ENCODE measurements at regions not wholly inside any gene's neighbourhood (a gene's known extent, or its start where the extent isn't known, plus 50 kb on each side); places are given as distances from the start of the nearest gene placed in this dataset.

DNA sequence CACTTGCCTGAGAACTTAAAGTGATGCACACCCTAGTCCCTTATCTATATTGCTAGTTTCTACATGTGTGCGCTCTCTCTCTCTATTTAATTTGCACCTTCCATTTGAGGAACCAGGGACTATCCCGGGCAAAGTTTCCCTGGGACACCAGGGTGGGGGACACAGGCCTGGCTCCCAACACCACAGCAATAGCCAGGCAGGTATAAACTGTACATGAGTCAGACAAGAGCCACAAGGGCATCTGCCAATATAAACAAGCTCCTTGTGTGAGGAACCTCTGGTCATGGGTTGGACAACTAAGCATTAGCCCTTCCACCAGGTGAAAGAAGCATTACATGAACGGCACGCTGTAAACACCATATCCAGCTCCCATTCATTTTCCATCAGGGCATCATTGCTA is 455.5 kb downstream of the STIM2 start:
- Histone ChIP-seq H3K4me1 (ENCODE audit: control insufficient read depth, insufficient read depth, low read length) (no peaks in the 10 kb centered on the region), H3K27ac (ENCODE audit: low read length) (no peak overlapping the region), H3K27me3 (ENCODE audit: control insufficient read depth, insufficient read depth) (no peaks in the 10 kb centered on the region), H3K4me3 (ENCODE audit: low read length) (no peak overlapping the region), H3K9me3 (ENCODE audit: control insufficient read depth, low read length) (no peaks in the 10 kb centered on the region)
- intact Hi-C loops (cut with DNase I) = loop anchor here in 1 of 4 donors (10.0 kb wide), 1 partner anchor 261 kb away; no protein-coding TSS in a partner anchor
- DNase-seq (no peak), ATAC-seq (no peak)
- 70% methylated on average over 4 of the region's 4 CpGs for WGBS

DNA sequence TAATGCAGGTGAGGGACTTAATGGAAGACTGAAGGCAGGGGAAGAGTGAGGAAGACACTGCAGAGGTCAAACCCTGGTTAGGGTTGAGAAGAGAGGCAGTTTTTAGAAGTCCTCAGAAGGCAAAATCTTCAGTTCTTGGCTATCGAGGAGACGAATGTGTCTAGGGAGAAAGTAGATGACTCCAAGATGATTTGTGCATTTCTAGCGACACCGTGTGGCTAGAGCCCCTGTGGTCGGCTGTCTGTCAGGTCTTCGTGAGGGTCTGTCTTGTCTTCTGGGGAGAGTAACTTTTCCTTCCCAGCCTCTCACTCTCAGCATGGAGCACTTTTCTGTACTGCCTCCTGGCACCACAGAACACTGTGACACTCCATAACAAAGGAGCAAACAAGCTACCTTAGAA is 458.1 kb downstream of the STIM2 start:
- intact Hi-C loops (cut with DNase I) = loop anchor here in 1 of 4 donors (10.0 kb wide), 1 partner anchor 264 kb away; no protein-coding TSS in a partner anchor
- Histone ChIP-seq H3K27me3 (ENCODE audit: control insufficient read depth, insufficient read depth) (no peaks in the 10 kb centered on the region), H3K9me3 (ENCODE audit: control insufficient read depth, low read length) (no peaks in the 10 kb centered on the region), H3K4me3 (ENCODE audit: low read length) (no peak overlapping the region), H3K4me1 (ENCODE audit: control insufficient read depth, insufficient read depth, low read length) (no peaks in the 10 kb centered on the region), H3K27ac (ENCODE audit: low read length) (no peak overlapping the region)
- peak; percentile 36 to 38 for ATAC-seq
- WGBS = 16% methylated on average over 6 of the region's 6 CpGs
- peak in 2 of 3 donors; percentile 37 to 56 for DNase-seq

DNA sequence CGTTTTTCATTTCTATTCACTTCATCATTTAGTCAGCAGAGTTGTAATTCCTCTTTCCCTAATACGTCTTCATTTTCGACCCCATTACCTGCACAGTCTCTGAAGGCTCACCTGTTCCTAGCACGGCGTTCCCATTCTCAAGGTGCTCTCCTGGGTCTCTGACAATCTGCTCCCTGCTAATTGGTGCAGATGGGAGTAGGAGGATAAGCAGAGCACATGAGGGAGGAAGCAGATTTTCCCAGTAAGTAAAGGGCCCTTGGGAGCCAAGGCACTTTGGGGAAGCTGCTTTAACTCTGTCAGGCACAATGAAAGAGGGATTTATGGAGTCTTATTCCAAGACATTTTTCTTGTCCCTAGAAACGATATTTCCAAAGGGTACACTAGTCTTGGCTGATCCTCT is 466.4 kb downstream of the STIM2 start:
- DNase-seq (no peak), ATAC-seq (no peak)
- intact Hi-C loops (cut with DNase I) = no loop called here
- no peak overlapping the region for H3K27ac ChIP-seq (ENCODE audit: low read length)
- H3K4me1 ChIP-seq (ENCODE audit: control insufficient read depth, insufficient read depth, low read length) = no peaks in the 10 kb centered on the region
- 79% methylated on average over 6 of the region's 6 CpGs for WGBS
- H3K4me3 ChIP-seq (ENCODE audit: low read length) = no peak overlapping the region
- no peaks in the 10 kb centered on the region for H3K9me3 ChIP-seq (ENCODE audit: control insufficient read depth, low read length)
- H3K27me3 ChIP-seq (ENCODE audit: control insufficient read depth, insufficient read depth) = no peaks in the 10 kb centered on the region

DNA sequence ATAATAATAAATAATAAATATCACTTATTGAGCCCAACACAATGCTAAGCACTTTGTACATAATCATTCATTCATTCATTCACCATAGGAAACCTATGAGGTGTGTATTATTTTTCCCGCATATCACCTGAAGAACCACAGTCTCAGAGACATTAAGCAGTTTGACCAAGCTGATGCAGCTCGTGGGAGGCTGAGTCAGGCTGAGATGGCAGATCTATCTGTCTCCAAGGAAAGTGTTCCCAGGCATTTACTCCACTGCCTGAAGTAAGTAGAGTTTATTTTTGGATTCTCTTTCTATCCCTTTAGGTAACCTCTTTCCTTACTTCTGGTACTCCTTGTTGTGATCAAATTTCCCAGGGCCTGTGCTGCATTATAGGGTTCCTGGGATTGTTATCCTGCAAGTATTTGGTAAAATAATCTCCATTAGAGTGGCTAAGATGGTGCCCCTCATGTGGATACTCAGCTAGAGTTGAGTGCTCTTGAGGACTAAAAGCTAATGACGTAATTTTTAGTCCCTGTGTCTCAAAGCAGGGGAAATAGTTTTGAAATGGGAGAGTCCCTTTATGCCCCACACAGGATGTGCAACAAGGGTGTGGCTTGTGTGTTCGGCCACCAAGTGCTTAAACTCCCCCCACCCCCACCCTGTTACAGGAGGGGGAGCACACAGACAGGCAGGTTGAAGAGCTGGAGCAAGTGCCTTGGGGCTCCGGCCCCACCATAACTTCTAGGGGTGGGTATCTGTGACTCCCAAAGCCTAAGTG is 467.0 kb downstream of the STIM2 start:
- Histone ChIP-seq H3K9me3 (ENCODE audit: control insufficient read depth, low read length) (no peaks in the 10 kb centered on the region), H3K27me3 (ENCODE audit: control insufficient read depth, insufficient read depth) (no peaks in the 10 kb centered on the region), H3K4me3 (ENCODE audit: low read length) (no peak overlapping the region), H3K27ac (ENCODE audit: low read length) (no peak overlapping the region), H3K4me1 (ENCODE audit: control insufficient read depth, insufficient read depth, low read length) (no peaks in the 10 kb centered on the region)
- ATAC-seq = no peak
- intact Hi-C loops (cut with DNase I) = no loop called here
- WGBS = 76% methylated on average over 5 of the region's 5 CpGs
- DNase-seq = no peak

DNA sequence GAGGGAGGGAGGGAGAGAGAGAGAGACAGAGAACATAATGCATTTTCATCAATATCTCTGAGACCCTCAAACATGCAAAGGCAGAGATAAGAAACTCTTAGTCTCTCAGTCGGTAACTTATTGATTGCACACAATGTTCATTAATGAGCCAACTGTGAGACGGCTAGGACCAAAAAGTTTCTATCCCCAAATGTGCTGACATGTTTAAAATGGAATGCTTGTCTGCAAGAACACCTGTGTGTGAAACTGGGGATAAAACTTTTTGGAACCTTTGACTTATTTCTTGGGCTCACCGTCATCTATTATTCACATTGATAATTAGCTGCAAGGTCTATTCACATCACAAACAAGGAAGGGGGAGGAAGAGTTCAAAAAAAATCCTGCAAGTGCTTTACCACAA is 477.9 kb downstream of the STIM2 start:
- H3K4me3 ChIP-seq (ENCODE audit: low read length) = no peak overlapping the region
- no peaks in the 10 kb centered on the region for H3K27me3 ChIP-seq (ENCODE audit: control insufficient read depth, insufficient read depth)
- 80% methylated on average over 3 of the region's 3 CpGs for WGBS
- H3K27ac ChIP-seq (ENCODE audit: low read length) = no peak overlapping the region
- DNase-seq (no peak), ATAC-seq (no peak)
- intact Hi-C loops (cut with DNase I) = no loop called here
- no peaks in the 10 kb centered on the region for H3K9me3 ChIP-seq (ENCODE audit: control insufficient read depth, low read length)
- H3K4me1 ChIP-seq (ENCODE audit: control insufficient read depth, insufficient read depth, low read length) = no peaks in the 10 kb centered on the region

DNA sequence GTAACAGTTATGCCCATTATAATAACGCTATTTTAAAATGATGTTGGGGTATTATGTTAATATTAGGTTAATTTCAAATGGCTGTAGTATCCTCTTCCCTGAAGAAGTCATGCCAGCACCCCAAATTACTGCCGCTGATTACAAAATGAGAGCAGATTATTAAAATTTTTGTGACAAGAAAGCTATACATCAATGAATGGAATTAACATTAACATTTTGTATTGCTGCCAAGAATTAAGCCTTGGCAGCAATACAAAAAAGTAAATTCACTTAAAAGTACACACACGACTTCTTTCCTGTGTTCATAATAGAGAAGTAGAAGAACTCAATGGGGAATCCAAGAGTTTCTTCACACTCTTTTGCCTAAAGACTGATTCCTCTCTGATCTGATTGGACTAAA is 482.8 kb downstream of the STIM2 start:
- ATAC-seq (no peak), DNase-seq (no peak)
- H3K27me3 ChIP-seq (ENCODE audit: control insufficient read depth, insufficient read depth) = no peaks in the 10 kb centered on the region
- WGBS = 37% methylated on average over 3 of the region's 3 CpGs
- intact Hi-C loops (cut with DNase I) = no loop called here
- no peaks in the 10 kb centered on the region for H3K9me3 ChIP-seq (ENCODE audit: control insufficient read depth, low read length)
- H3K4me3 ChIP-seq (ENCODE audit: low read length) = no peak overlapping the region
- no peak overlapping the region for H3K27ac ChIP-seq (ENCODE audit: low read length)
- no peaks in the 10 kb centered on the region for H3K4me1 ChIP-seq (ENCODE audit: control insufficient read depth, insufficient read depth, low read length)

DNA sequence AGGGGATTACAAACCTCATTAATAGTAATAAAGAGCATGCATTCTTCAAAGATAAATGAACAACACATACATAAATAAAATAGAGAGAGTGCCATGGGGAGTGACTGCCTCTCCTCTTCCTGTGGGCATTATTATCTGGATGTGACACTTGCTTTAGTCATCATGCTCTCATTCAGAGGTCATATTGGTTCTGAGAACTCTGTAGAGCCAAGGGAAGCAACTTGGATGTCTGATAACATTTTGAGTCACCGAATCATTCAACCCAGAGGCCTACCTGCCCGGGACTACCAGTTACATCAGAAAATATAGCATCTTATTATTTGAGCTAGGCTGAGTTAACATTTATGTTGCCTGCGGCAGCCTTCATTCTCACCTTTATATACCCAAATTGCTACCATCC is 489.5 kb downstream of the STIM2 start:
- ATAC-seq = no peak
- WGBS = 78% methylated on average over 3 of the region's 3 CpGs
- Histone ChIP-seq H3K27me3 (ENCODE audit: control insufficient read depth, insufficient read depth) (no peaks in the 10 kb centered on the region), H3K27ac (ENCODE audit: low read length) (no peak overlapping the region), H3K4me3 (ENCODE audit: low read length) (no peak overlapping the region), H3K9me3 (ENCODE audit: control insufficient read depth, low read length) (no peaks in the 10 kb centered on the region), H3K4me1 (ENCODE audit: control insufficient read depth, insufficient read depth, low read length) (no peaks in the 10 kb centered on the region)
- intact Hi-C loops (cut with DNase I) = no loop called here
- DNase-seq = no peak

DNA sequence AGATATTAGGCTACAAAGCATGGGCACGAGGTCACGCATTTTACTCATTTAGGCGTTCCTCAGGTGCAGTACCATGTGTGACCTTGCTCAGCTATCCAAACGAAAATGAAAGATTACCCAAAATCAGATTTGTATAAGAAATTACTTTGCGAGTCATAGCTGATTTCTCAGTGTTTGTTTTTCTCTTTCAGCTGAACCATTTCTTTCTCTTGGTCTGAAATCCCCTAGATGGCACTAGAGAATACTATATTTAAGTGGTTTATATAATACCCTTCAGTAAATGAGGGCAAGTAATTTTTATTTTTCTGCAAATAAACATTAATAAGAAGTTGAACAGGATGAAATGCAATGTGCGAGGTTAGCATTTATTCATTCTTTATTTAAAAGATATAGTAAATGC is 496.6 kb downstream of the STIM2 start:
- no peaks in the 10 kb centered on the region for H3K27me3 ChIP-seq (ENCODE audit: control insufficient read depth, insufficient read depth)
- WGBS = 59% methylated on average over 6 of the region's 6 CpGs
- no peaks in the 10 kb centered on the region for H3K9me3 ChIP-seq (ENCODE audit: control insufficient read depth, low read length)
- H3K4me1 ChIP-seq (ENCODE audit: control insufficient read depth, insufficient read depth, low read length) = no peaks in the 10 kb centered on the region
- no peak overlapping the region for H3K27ac ChIP-seq (ENCODE audit: low read length)
- intact Hi-C loops (cut with DNase I) = no loop called here
- DNase-seq (no peak), ATAC-seq (no peak)
- no peak overlapping the region for H3K4me3 ChIP-seq (ENCODE audit: low read length)

DNA sequence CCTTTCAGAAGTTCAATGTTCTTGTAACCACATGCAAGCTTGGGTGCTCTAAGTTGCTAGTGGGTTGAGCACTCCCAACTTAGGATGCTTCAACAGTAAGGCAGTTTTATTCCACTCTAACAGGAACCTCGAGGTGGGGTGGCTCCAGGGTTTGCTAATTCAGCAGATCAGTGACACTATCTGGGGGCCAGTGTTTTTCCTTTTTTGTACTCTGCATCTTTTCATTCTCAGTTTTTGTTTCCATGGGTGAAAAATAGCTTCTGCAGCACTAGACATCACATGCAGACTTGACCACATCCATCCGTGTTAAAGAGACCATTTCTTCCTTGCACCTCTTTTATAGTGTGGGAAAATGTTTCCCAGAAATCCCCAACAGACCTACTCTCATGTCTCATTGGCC is 497.6 kb downstream of the STIM2 start:
- intact Hi-C loops (cut with DNase I) = no loop called here
- no peaks in the 10 kb centered on the region for H3K9me3 ChIP-seq (ENCODE audit: control insufficient read depth, low read length)
- WGBS = 61% methylated on average over 2 of the region's 2 CpGs
- ATAC-seq (no peak), DNase-seq (no peak)
- H3K27ac ChIP-seq (ENCODE audit: low read length) = no peak overlapping the region
- no peaks in the 10 kb centered on the region for H3K27me3 ChIP-seq (ENCODE audit: control insufficient read depth, insufficient read depth)
- H3K4me3 ChIP-seq (ENCODE audit: low read length) = no peak overlapping the region
- H3K4me1 ChIP-seq (ENCODE audit: control insufficient read depth, insufficient read depth, low read length) = no peaks in the 10 kb centered on the region

DNA sequence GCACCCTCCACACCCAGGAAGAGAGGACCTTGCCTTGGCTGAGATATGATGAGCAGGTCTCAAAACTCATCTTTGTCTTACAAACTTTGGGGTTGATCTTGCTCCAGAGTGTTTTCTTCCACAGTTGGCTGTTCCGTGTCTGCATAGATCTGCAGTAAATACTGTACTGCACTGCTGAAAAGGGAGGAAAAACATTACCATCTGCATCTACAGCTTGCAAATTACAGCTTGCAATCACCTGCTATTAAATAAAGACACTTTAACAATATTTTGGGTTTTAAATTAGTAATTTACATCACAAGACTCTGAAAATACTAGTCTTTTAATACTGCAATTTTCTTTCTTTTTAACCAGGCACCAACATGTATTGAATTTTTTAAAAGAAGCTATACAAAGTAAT is 499.5 kb downstream of the STIM2 start:
- WGBS = 78% methylated on average over 1 of the region's 1 CpG
- no peak overlapping the region for H3K27ac ChIP-seq (ENCODE audit: low read length)

DNA sequence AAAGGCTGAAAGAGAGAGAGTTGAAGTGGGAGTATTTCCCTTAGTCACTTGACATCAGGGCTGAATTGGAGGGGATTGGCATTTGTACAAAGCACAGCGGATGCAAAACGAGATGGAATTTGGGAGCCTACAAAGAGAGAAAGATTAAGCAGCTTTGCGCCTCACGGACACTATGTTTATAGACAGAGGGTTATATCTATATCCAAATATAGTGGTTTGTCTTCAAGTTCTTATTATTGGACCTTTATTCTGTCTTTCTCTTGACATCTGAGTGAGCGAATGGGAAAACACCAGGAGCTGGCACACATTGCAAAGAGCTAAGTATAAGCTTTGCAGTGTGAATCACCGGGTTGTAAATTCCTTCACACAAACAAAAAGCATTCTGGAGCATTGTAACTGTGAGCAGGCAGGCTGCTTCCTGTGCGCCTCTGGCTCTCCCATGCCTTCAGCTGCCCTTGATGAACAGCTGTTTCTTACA is 500.2 kb downstream of the STIM2 start:
- DNase-seq (no peak), ATAC-seq (no peak)
- H3K4me3 ChIP-seq (ENCODE audit: low read length) = no peak overlapping the region
- WGBS = 33% methylated on average over 7 of the region's 7 CpGs
- intact Hi-C loops (cut with DNase I) = no loop called here
- no peaks in the 10 kb centered on the region for H3K9me3 ChIP-seq (ENCODE audit: control insufficient read depth, low read length)
- H3K4me1 ChIP-seq (ENCODE audit: control insufficient read depth, insufficient read depth, low read length) = no peaks in the 10 kb centered on the region
- no peak overlapping the region for H3K27ac ChIP-seq (ENCODE audit: low read length)
- H3K27me3 ChIP-seq (ENCODE audit: control insufficient read depth, insufficient read depth) = no peaks in the 10 kb centered on the region

More for the DNA sequence above, 499.5 kb downstream of the STIM2 start:
- Histone ChIP-seq H3K4me1 (ENCODE audit: control insufficient read depth, insufficient read depth, low read length) (no peaks in the 10 kb centered on the region), H3K27me3 (ENCODE audit: control insufficient read depth, insufficient read depth) (no peaks in the 10 kb centered on the region), H3K9me3 (ENCODE audit: control insufficient read depth, low read length) (no peaks in the 10 kb centered on the region), H3K4me3 (ENCODE audit: low read length) (no peak overlapping the region)
- intact Hi-C loops (cut with DNase I) = no loop called here
- no peak for ATAC-seq
- no peak for DNase-seq

DNA sequence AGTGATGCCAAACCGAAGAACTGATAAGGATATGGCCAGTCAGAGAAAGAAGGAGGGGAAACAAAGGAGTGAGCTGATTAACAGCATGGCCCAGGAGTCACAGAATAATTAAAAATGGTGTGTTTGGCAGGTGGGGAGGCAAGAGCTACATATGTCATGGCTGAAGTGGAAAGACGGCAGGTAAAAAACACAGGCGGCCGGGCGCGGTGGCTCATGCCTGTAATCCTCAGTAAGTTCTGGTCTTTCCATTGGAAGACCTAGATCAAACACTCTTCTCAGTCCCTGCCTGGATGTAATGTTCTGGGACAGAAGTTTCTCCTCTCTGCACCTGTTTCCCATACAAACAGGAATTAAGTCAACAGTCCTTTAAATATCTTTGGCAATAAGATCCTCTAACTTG is 503.9 kb downstream of the STIM2 start:
- DNase-seq (no peak), ATAC-seq (no peak)
- WGBS = 80% methylated on average over 6 of the region's 6 CpGs
- no peak overlapping the region for H3K4me3 ChIP-seq (ENCODE audit: low read length)
- H3K27me3 ChIP-seq (ENCODE audit: control insufficient read depth, insufficient read depth) = no peaks in the 10 kb centered on the region
- H3K4me1 ChIP-seq (ENCODE audit: control insufficient read depth, insufficient read depth, low read length) = no peaks in the 10 kb centered on the region
- H3K9me3 ChIP-seq (ENCODE audit: control insufficient read depth, low read length) = no peaks in the 10 kb centered on the region
- intact Hi-C loops (cut with DNase I) = no loop called here
- H3K27ac ChIP-seq (ENCODE audit: low read length) = no peak overlapping the region
